GM18520 (cell line): ENCODE measurements at regions not wholly inside any gene's neighbourhood (a gene's known extent, or its start where the extent isn't known, plus 50 kb on each side); places are given as distances from the start of the nearest gene placed in this dataset.

Experiments used
- ATAC-seq: cut with Tn5 transposase; IDR thresholded peaks from one replicate; pipeline ENCODE4 v1.9.1; 2021; ENCODE audit not compliant: unreplicated experiment

DNA sequence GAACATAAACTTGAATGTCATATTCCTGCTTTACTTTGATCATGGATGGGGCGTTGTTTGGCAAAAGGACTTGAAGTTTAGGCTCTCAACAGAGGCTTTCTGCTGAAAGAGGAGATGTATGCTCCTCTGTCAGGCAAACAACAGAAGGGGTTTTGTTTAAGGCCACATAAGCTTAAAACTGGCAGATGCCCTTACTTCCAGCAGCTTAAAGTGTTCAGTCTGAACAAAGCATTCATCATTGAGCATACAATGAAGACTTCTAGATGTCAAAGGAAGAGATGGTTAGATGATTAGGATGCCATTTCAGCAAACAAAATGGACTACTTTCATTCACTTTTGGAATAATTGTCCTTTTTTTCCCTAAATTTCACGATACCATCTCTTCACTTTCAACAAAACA lies 484.5 kb downstream of the SLITRK6 start:
- ATAC-seq = no peak

DNA sequence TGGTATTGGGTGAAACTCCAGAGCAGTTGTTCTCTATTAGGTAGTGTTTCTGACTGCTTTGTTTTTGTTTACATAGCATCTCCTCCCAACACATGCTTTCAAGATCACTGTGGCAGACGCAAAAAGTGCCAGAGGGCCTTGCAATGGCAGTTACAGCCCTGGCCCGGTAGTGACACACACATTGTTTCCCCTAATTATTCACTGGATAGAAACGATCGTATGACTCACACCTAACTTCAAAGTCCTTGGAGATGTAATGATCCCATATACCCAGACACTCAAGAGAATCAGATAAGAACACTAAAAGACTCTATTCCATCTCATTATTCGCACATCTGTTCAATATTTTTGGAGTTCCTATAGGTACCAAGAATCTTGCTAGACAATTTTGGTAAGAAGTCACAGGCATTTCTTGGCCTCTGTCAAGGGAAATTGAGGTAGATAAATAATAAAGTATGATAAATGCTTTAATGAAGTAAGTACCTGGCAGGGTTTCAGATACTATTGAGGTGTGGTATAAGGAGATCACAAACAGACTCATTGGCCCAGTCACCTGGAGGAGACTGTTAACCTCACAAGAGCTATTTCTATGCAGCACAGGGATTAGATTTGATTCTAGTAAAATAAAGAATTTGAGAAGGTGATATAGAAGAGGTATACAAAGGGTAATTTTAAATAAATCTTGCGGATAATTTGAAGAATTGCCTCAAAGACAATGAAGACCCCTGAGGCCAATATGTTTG lies 485.3 kb downstream of the SLITRK6 start:
- no peak for ATAC-seq

DNA sequence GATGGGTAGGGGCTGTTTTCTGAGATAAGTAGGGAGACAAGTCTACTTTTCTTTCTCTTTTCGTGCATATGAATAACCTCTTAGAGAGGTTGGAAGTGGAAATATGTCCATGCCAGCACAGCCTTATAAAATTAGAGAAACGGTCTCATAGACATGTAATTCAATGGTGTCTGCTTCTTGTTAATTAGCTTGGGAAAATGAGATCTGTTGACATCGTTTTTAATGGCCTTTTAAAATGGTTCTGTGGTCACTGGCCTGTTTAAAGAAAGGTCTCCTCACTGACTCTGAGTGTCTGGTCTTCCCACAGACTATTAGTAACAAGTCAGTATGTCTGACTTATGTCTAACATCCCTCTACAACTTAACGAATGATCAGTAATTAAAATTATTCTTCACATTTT lies 487.1 kb downstream of the SLITRK6 start:
- no peak for ATAC-seq

DNA sequence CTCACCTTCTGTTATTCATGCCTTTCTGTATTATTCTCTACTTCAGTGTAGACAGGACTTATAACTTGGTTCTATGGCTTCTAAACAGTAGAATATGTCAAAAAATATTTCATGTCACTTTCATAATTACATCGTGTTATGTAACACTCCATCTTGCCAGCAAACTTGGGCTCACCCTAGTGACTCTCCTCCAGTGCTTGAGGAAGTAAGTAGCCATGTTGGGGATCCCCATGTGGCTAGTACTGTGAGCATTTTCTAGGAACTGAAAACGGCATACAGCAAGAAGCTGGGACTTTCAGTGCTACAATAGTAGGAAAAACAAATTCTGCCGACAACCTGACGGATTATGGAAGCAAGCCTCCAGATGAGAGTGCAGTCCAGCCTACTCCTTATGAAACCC lies 495.6 kb downstream of the SLITRK6 start:
- ATAC-seq = no peak

DNA sequence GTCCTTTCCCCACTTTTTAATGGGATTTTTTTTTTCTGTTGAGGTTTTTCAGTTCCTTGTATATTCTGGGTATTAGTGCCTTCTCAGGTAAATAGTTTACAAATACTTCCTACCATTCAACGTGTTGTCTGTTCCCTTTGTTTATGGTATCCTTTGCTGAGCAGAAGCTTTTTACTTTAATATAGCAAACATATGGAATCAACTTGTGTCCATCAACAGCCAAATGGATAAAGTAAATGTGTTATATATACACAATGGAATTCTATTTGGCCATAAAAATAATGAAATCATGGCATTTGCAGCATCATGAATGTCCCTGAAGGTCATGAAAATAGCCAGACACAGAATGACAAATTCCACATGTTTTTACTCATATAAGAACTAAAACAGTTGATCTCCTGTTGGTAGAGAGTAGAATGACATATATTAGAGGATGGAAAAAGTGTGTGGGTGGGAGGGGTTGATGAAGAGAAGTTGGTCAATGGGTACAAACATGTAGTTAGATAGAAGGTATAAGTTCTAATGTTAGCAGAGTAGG lies 500.8 kb downstream of the SLITRK6 start:
- no peak for ATAC-seq

DNA sequence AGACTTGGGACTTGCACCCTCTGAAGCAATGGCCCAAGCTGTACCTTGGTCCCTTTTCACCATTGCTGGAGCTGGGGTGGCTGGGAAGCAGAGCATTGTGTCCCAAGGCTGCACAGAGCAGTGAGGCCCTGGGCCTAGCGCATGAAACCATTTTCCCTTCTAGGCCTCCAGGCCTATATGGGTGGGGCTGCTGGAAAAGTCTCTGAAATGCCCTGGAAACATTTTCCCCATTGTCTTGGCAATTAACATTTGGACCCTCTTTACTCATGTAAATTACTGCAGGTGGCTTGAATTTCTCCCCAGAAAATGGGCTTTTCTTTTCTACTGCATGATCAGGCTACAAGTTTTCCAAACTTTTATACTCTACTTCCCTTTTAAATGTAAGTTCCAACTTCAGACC lies 510.5 kb downstream of the SLITRK6 start:
- ATAC-seq = no peak

DNA sequence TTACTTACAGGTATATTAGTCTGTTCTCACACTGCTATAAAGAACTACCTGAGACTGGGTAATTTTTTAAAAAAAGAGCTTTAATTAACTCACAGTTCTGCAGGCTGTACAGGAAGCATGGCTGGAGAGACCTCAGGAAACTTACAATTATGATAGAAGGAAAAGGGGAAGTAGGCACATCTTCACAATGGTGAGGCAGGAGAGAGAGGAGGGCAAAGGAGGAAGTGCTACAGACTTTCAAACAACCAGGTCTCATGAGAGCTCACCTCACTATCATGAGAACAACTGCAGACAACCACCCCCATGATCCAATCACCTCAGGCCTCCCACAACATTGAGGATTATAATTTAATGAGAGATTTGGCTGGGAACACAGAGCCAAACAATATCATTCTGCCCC lies 511.7 kb downstream of the SLITRK6 start:
- no peak for ATAC-seq

DNA sequence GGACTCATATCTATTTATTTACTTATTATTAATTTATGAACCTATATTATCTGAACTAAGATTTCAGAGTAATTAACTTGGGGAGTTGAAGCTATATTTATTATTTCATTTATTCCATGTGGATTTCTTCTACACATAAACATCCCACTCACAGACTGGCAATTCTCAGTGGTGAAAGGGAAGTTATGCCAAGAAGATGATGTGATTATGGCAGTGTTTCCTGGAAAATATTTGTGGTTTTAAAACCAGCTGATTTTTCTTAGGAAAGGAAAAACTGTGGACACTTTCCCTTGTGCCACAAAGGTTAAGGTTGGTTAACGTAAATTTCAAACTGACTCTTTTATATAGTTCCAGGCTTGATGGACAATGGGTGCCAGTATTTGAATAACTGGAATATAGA lies 513.1 kb downstream of the SLITRK6 start:
- no peak for ATAC-seq

DNA sequence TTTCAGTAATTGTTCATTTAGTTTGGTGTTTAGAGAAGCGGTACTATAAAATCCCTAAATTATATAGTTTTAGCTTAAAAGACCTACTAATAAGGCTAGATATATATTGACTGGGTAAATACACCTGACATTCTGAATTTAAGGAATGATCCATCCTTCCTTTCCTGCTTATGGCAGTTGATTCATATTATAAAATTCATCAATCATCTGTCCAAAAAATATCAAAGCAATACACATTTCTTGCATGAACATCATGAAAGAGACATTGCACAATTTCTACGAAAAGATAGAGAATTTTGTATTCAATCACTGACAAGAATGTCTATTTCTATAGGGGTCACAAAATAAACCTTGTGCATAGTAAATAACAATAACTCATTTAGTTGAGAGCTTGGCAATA lies 514.9 kb downstream of the SLITRK6 start:
- ATAC-seq = no peak

DNA sequence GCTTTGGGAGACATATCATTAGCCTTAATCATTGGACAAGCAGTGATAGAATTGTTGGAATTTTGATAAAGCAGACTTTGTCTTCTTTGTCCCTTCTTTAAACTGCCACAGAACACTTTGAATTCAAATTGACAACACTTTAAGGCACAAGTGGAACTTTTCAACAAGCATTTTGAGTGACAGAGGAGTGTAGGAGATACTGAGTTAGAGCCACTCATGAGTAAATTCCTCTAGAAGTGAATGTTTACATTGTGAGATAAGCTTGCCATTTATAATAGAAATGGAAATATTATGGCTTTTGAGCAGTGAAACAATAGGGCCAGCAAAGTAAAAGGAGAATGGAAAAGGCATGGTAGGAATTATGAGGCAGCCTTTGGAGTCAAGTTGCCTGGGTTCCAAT lies 515.8 kb downstream of the SLITRK6 start:
- no peak for ATAC-seq

DNA sequence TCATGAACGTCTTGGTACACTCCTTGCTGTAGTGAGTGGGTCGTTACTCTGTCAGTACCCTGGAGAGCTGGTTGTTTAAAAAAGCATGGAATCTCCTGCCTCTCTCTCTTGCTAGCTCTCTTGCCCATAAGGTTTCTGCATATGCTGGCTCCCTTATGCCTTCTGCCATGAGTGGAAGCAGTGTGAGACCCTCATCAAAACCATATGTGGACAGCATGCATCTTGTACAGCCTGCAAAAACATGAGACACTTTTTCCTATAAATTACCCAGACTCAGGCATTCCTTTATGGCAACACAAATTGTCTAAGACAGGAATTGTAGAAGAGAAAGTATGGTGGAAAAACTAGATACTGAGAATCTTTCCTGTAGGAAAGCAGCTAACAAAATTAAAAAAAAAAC lies 516.3 kb downstream of the SLITRK6 start:
- no peak for ATAC-seq

DNA sequence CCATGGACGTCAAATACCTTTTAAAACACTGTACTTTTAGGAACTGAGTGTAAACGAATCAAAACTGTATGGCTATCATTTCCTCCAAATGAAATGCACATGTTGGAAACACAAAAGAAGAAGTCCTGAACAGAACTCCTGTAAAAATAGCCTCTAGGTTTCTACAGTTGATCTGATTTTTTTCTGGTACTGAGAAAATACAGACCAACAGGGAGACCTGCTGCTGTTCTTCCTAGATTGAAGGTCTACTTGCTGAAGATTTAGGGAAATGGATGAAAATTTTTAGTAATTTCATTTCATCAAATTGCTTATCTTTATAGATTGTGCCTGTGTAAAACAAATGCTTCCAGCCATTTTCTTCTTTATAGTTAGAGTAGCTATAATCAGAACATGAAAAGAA lies 520.4 kb downstream of the SLITRK6 start:
- ATAC-seq = no peak

DNA sequence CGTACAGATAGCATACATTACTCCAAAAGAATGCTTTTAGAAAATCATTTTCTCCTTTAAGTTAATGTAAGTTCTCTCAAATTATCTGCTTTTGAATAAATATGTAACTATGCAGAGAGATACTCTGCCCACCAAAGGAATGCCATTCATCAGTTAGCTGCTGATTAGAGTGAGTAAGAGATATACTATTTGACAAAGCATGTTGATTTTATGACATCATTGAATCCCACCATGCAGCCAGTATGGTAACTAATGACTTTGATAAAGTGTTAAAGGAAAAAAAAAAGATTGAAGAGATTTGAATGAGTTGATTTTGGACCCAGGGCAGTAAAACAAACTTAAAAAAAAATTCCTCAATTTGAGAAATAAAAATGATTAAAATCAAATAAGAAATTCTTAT lies 521.5 kb downstream of the SLITRK6 start:
- no peak for ATAC-seq

DNA sequence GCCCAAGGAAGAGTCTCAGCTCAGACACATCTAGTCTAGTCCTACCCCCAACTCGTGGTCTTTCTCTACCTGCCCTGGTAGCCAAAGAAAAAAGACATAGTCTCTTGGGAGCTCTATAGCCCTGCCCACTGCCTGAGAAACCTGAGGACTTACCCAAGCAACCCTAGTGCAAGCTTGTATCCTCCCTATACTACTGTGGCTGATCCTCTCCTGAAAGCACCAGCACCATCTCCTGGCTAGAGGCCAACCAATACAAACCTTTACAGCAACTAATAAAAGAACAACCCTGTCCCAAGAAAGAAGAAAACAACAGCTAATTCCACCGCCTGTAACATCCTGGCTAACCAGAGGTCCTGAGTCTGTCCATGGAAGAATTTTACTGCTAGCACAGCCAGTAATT lies 532.4 kb downstream of the SLITRK6 start:
- no peak for ATAC-seq

DNA sequence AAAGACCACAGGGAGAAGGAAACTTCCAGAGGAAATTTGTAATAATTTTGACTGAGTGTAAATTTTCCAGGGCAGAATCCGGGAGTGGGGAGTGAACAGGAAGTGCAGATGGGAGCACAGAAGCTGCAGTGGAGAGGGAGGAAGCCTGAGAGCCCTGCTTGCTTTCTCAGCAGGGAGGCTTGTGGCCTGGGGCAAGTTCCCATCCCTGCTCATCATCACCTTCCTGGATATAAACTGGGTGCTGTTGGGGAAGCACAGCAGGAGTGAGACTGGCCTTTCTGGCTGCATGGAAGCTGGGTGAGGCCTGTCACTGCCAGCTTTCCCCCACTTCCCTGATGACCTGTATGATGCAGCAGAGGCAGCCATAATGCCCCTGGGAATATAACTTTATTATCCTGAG lies 532.9 kb downstream of the SLITRK6 start:
- no peak for ATAC-seq

DNA sequence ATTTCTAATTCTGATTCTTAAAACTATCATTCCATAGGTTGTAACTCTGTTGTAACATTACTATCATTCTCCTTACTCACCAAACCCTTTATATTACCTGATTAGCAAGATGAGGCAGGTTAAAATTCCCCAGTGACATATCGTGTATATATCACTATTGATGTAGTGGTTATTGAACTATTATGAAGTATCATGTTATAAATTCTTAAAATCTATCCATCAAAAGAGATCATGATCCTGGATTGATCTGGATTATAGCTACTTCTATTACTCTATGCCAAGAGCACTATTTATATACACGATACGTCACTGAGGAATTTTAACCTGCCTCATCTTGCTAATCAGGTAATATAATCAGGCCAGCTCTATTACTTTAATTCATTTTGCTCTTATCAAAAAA lies 533.9 kb downstream of the SLITRK6 start:
- no peak for ATAC-seq

DNA sequence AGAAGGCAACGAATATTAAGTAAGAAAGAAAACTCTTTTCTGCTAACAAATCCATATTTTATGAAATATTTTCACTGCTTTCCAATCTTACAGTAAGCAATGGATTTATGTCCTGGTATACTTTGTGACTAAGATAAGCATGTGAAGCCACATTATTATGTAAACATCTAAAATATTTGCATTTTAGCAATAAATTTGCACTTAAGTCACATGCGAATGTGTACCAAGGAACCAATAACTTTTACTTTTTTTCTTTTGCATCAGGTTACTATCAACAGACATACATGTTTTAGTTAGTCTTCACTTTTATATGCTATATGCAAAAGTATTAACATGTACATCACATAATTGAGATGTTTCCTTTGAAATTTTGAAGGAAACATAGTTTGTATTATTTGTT lies 536.7 kb downstream of the SLITRK6 start:
- ATAC-seq = no peak

DNA sequence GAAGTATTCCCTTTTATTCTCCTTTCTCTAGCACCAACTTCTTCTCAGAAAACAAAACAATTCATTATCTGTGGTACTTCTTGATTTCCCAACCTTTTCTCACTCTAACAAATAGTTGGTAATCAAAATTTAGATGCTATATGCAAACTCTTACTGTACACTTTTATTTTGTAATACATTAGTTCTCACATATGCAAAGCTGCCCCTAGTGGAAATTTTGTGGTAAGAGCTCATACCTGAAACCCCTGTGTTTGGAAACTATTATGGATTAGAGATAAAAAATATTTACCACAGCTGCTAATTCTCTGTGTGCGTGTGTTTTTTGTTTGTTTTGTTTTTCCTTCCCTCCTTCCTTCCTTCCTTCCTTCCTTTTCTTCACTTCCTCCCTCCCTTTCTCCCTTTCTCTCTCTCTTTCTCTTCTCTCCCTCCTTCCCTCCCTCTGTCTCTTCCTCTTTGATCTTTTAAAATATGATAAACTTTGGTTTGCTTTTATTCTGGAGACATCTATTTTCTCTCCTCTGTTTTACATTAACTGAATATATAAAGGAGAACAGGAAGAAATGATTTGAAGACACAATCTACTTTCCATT lies 537.4 kb downstream of the SLITRK6 start:
- ATAC-seq = no peak

DNA sequence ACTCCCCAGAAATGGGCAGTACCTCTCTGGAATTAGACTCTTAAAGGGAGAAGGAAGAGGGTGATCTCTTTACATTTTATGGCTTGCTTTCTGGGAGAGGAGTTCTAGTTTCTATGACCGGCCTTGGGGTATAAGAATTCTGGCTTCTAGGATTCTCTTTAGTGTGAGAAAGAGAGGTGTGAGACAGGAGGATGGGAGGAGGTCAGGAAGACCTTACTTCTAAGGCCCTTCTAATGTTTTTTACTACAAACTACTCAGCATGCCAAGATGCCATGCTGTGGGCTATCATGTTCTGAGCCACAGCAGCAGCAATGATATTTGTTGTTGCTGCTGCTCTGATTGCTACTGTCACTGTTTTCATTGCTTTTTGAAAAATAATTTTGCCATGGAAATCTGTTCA lies 538.3 kb downstream of the SLITRK6 start:
- ATAC-seq = no peak

DNA sequence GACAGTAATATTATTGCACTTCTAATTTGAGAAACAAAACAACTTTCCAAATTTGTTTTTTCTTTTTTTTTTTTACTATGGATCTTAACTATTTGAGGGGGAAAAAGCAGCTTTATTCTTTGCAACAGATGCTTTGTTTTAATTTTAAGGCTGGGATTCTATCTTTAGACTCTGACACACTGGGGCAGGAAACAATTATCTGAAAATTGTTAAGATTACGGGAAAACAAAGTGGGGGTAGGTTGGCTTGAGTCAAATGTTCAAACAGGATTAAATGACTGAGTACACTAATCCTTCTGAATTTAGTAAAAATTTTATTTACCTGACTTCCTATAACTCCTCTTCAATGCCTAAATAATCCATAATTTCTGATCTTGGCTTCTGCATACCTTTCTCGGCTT lies 543.2 kb downstream of the SLITRK6 start:
- no peak for ATAC-seq

DNA sequence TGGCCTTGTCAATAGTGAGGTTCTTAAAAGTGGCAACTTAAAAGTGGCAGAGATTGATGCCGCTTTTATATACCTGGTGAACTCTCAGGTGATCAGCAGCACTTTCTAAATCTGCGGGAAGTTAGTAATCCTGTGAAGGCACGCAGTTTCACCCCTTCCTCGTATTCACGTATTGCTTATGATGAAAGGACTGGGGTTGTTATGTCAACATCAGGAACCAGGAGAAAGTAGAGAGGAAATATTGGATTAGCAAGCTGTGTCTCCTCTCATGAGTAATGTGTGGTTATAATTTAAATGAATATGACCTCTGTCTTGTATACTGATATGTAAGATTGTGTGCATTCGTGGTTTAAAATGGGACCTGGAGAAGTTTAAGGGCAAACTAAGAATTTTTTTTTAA lies 544.6 kb downstream of the SLITRK6 start:
- no peak for ATAC-seq

DNA sequence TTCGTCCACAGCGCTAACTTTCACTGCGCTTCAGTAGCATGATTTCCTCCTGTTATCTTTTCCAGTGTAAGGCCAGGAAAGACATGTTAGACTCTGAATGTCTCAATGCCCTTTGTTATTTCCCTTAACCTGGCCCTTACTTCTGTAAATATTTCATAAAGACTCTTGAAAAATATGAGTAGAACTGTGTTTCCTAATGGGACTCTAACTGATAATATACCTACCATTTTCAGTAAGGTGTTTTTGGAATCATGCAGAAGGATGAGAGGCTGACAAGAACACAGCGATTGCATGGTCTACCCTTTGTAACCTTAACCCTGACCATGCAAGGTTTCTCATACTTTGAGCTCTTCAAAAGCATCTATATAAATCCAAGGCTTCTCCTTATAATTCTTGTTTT lies 550.1 kb downstream of the SLITRK6 start:
- ATAC-seq = no peak

DNA sequence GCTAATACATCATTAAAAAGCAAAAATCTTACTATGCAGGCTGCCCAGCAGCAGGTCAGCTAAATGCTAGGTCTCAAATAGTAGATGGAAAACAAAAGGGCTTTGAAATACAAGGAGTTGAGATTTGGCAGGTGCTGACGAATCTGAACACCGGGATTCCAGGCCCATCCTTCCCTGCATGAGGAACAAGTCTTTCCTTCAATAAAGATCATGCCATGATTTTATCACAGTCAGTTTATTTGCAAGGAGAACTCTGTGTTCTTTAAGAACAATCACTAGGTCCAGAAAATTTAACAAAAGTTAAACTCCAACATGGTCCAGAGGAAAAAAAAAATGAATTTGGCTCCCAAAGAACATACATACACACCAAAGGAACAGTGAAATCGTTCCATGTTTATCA lies 551.4 kb downstream of the SLITRK6 start:
- ATAC-seq = no peak
